GM23338 (cell line): ENCODE measurements at regions not wholly inside any gene's neighbourhood (a gene's known extent, or its start where the extent isn't known, plus 50 kb on each side); places are given as distances from the start of the nearest gene placed in this dataset.

Experiments
- ATAC-seq: fragments of 200-7000 bp; cut with Tn5 transposase; 3 replicates; pipeline ENCODE4 v1.9.1; 2020
- DNase-seq: peaks from one replicate; pipeline ENCODE4 v3.0.0-alpha.2; 2015; ENCODE audit warnings: low spot score
- H2AFZ ChIP-seq: fragments of 200-600 bp; sonication (generic); 2 replicates; pipeline ENCODE4 v1.8.0; 2016; ENCODE audit warnings: antibody characterized with exemption, mild to moderate bottlenecking, moderate library complexity
- H3F3A ChIP-seq: fragments of 200-600 bp; sonication (generic); replicated peaks from 2 replicates; pipeline ENCODE4 v1.8.0; 2017; ENCODE audit warnings: antibody characterized with exemption, mixed run types, low read depth
- H3K27ac ChIP-seq: fragments of 200-600 bp; sonication (generic); 2 replicates; pipeline ENCODE4 v1.6.1; 2016; ENCODE audit warnings: low read depth
- H3K27me3 ChIP-seq: fragments of 200-600 bp; sonication (generic); 2 replicates; pipeline ENCODE4 v1.8.0; 2016; ENCODE audit warnings: mild to moderate bottlenecking, mixed run types, moderate library complexity; ENCODE audit not compliant: insufficient read depth
- H3K36me3 ChIP-seq: fragments of 200-600 bp; sonication (generic); 2 replicates; pipeline ENCODE4 v1.8.0; 2016; ENCODE audit warnings: mild to moderate bottlenecking; ENCODE audit not compliant: insufficient read depth
- H3K4me1 ChIP-seq: fragments of 200-600 bp; sonication (generic); 2 replicates; pipeline ENCODE4 v1.8.0; 2016; ENCODE audit warnings: mild to moderate bottlenecking, moderate library complexity; ENCODE audit not compliant: insufficient read depth
- H3K4me2 ChIP-seq: fragments of 200-600 bp; sonication (generic); 2 replicates; pipeline ENCODE4 v1.7.1; 2017; ENCODE audit warnings: mixed run types
- H3K4me3 ChIP-seq: fragments of 200-600 bp; sonication (generic); 2 replicates; pipeline ENCODE4 v1.6.1; 2016; ENCODE audit warnings: mixed run types
- H3K79me2 ChIP-seq: fragments of 200-600 bp; sonication (generic); replicated peaks from 2 replicates; pipeline ENCODE4 v1.8.0; 2017; ENCODE audit warnings: mild to moderate bottlenecking; ENCODE audit not compliant: insufficient read depth
- H3K9me2 ChIP-seq: fragments of 200-600 bp; sonication (generic); 2 replicates; pipeline ENCODE4 v1.8.0; 2017; ENCODE audit not compliant: insufficient read depth
- H4K20me1 ChIP-seq: fragments of 200-600 bp; sonication (generic); replicated peaks from 2 replicates; pipeline ENCODE4 v1.8.0; 2017; ENCODE audit warnings: mild to moderate bottlenecking; ENCODE audit not compliant: insufficient read depth
- H3K27ac Mint-ChIP-seq: 2 replicates; pipeline ENCODE4 v1.8.0; 2020; ENCODE audit warnings: inconsistent platforms, mild to moderate bottlenecking, moderate library complexity, mixed read lengths
- H3K27me3 Mint-ChIP-seq: 3 replicates; pipeline ENCODE4 v1.8.0; 2022; ENCODE audit warnings: low read depth, mild to moderate bottlenecking, moderate library complexity, mixed read lengths, inconsistent platforms; ENCODE audit not compliant: insufficient read depth, poor library complexity
- H3K36me3 Mint-ChIP-seq: 3 replicates; pipeline ENCODE4 v1.8.0; 2021; ENCODE audit warnings: low read depth, mild to moderate bottlenecking, inconsistent platforms, moderate library complexity, mixed read lengths
- H3K4me1 Mint-ChIP-seq: 3 replicates; pipeline ENCODE4 v1.8.0; 2020; ENCODE audit warnings: mild to moderate bottlenecking, inconsistent platforms, mixed read lengths
- H3K4me3 Mint-ChIP-seq: 3 replicates; pipeline ENCODE4 v1.8.0; 2021; ENCODE audit warnings: moderate library complexity, mild to moderate bottlenecking, inconsistent platforms, mixed read lengths
- H3K9me3 Mint-ChIP-seq: 3 replicates; pipeline ENCODE4 v1.8.0; 2020; ENCODE audit warnings: moderate library complexity, mild to moderate bottlenecking, inconsistent platforms, mixed read lengths
- CREB1 ChIP-seq: fragments of 250-450 bp; sonication (Bioruptor Pico); IDR thresholded peaks from 2 replicates; pipeline ENCODE4 v1.5.0; 2020; ENCODE audit warnings: low read depth, mild to moderate bottlenecking, moderate library complexity
- EZH2 ChIP-seq: fragments of 200-600 bp; sonication (generic); IDR thresholded peaks from one replicate; pipeline ENCODE4 v1.8.0; 2017; ENCODE audit warnings: antibody characterized with exemption, mild to moderate bottlenecking, low read depth; ENCODE audit not compliant: unreplicated experiment
- JUNB ChIP-seq: IDR thresholded peaks from one replicate; pipeline ENCODE4 v1.6.1; 2016; ENCODE audit warnings: antibody characterized with exemption; ENCODE audit not compliant: unreplicated experiment
- NANOG ChIP-seq: IDR thresholded peaks from 2 replicates; pipeline ENCODE4 v1.6.1; 2016; ENCODE audit warnings: antibody characterized with exemption, borderline replicate concordance
- POLR2AphosphoS5 ChIP-seq: IDR thresholded peaks from 2 replicates; pipeline ENCODE4 v1.6.1; 2016; ENCODE audit warnings: antibody characterized with exemption, low read depth
- STAT1 ChIP-seq: IDR thresholded peaks from one replicate; pipeline ENCODE4 v1.6.1; 2016; ENCODE audit warnings: antibody characterized with exemption; ENCODE audit not compliant: unreplicated experiment
- ZNF114 ChIP-seq: fragments of 250-450 bp; sonication (Bioruptor Pico); IDR thresholded peaks from 2 replicates; pipeline ENCODE4 v1.5.0; 2020; ENCODE audit warnings: mild to moderate bottlenecking, moderate library complexity
- TF ChIP-seq, protein P1 (sequence below): IDR thresholded peaks from one replicate; pipeline ENCODE4 v1.6.1; 2018; ENCODE audit warnings: antibody characterized with exemption; ENCODE audit not compliant: unreplicated experiment
- TF ChIP-seq, protein P2 (sequence below), 2 experiments: fragments of 200-600 bp in 1 of 2; sonication (generic) in 1 of 2; conservative IDR thresholded peaks; 2 replicates each; pipeline versions ENCODE4 v1.5.1 to v1.6.1; 2016 to 2017; ENCODE audit warnings: antibody characterized with exemption in 2 of 2, low read depth in 2 of 2, mild to moderate bottlenecking in 2 of 2, moderate library complexity in 1 of 2
- TF ChIP-seq, protein P3 (sequence below): IDR thresholded peaks from 2 replicates; pipeline ENCODE4 v1.6.1; 2016; ENCODE audit warnings: antibody characterized with exemption

- TF ChIP-seq, protein P1, sequence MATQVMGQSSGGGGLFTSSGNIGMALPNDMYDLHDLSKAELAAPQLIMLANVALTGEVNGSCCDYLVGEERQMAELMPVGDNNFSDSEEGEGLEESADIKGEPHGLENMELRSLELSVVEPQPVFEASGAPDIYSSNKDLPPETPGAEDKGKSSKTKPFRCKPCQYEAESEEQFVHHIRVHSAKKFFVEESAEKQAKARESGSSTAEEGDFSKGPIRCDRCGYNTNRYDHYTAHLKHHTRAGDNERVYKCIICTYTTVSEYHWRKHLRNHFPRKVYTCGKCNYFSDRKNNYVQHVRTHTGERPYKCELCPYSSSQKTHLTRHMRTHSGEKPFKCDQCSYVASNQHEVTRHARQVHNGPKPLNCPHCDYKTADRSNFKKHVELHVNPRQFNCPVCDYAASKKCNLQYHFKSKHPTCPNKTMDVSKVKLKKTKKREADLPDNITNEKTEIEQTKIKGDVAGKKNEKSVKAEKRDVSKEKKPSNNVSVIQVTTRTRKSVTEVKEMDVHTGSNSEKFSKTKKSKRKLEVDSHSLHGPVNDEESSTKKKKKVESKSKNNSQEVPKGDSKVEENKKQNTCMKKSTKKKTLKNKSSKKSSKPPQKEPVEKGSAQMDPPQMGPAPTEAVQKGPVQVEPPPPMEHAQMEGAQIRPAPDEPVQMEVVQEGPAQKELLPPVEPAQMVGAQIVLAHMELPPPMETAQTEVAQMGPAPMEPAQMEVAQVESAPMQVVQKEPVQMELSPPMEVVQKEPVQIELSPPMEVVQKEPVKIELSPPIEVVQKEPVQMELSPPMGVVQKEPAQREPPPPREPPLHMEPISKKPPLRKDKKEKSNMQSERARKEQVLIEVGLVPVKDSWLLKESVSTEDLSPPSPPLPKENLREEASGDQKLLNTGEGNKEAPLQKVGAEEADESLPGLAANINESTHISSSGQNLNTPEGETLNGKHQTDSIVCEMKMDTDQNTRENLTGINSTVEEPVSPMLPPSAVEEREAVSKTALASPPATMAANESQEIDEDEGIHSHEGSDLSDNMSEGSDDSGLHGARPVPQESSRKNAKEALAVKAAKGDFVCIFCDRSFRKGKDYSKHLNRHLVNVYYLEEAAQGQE, result no peak
- TF ChIP-seq STAT1, result no peak
- TF ChIP-seq EZH2, result no peak
- TF ChIP-seq CREB1, result no peak
Observed at GRCh38 chr14:76708028-76708427, 53.2 kb upstream of the VASH1 start (continued).

DNA sequence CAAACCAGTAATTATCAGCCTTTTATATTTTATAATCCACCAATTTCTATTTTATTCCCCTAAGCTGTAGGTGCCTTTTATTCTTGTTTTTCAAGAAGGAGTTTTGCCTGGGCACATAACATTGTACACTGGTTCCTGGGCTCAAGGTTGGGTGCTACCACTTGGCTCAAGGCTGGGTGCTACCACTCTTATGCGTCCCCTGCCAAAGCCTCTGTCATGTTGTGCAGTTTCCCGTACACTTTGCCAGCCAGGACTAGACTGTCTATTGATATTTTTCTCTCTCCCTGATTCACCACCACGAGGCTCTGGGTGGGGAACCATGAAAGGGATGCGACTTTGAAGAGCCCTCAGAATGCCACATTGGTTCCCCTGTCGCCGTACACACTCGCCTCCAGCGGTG is 52.5 kb upstream of the VASH1 start:
- Histone ChIP-seq H3K4me2 (no peak overlapping the region), H3K4me1 (no peaks in the 10 kb centered on the region), H3F3A (no peaks in the 10 kb centered on the region), H4K20me1 (no peaks in the 10 kb centered on the region), H3K4me3 (no peak overlapping the region), H3K79me2 (no peaks in the 10 kb centered on the region), H3K9me2 (no peaks in the 10 kb centered on the region), H2AFZ (no peak overlapping the region), H3K27ac (no peak overlapping the region), H3K27me3 (no peaks in the 10 kb centered on the region), H3K36me3 (no peaks in the 10 kb centered on the region)
- TF ChIP-seq NANOG (no peak), POLR2AphosphoS5 (no peak), ZNF114 (CRISPR knock-in tag) (no peak), JUNB (no peak), CREB1 (no peak), STAT1 (no peak), EZH2 (no peak)
- TF ChIP-seq, protein P2, sequence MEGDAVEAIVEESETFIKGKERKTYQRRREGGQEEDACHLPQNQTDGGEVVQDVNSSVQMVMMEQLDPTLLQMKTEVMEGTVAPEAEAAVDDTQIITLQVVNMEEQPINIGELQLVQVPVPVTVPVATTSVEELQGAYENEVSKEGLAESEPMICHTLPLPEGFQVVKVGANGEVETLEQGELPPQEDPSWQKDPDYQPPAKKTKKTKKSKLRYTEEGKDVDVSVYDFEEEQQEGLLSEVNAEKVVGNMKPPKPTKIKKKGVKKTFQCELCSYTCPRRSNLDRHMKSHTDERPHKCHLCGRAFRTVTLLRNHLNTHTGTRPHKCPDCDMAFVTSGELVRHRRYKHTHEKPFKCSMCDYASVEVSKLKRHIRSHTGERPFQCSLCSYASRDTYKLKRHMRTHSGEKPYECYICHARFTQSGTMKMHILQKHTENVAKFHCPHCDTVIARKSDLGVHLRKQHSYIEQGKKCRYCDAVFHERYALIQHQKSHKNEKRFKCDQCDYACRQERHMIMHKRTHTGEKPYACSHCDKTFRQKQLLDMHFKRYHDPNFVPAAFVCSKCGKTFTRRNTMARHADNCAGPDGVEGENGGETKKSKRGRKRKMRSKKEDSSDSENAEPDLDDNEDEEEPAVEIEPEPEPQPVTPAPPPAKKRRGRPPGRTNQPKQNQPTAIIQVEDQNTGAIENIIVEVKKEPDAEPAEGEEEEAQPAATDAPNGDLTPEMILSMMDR (conservative IDR thresholded peaks at IDR 0.05; ENCODE audit: low read depth in 2 of 2), result no peak
- TF ChIP-seq, protein P3, sequence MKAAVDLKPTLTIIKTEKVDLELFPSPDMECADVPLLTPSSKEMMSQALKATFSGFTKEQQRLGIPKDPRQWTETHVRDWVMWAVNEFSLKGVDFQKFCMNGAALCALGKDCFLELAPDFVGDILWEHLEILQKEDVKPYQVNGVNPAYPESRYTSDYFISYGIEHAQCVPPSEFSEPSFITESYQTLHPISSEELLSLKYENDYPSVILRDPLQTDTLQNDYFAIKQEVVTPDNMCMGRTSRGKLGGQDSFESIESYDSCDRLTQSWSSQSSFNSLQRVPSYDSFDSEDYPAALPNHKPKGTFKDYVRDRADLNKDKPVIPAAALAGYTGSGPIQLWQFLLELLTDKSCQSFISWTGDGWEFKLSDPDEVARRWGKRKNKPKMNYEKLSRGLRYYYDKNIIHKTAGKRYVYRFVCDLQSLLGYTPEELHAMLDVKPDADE, result no peak
- TF ChIP-seq, protein P1, result no peak
- H3K9me3 Mint-ChIP-seq, result no peaks in the 10 kb centered on the region; the same call in 1 of the 3 replicates
- no peaks in the 10 kb centered on the region for H3K4me1 Mint-ChIP-seq
- no peak overlapping the region for H3K4me3 Mint-ChIP-seq
- ATAC-seq (no peak), DNase-seq (no peak)
- no peaks in the 10 kb centered on the region for H3K27me3 Mint-ChIP-seq
- H3K36me3 Mint-ChIP-seq, result no peaks in the 10 kb centered on the region
- no peak overlapping the region for H3K27ac Mint-ChIP-seq
